Right atrium auricular region (tissue), 2 donors: ENCODE measurements at regions not wholly inside any gene's neighbourhood (a gene's known extent, or its start where the extent isn't known, plus 50 kb on each side); places are given as distances from the start of the nearest gene placed in this dataset.
"Not testable (repeated sequence)": the region's sequence is repeated elsewhere in the genome, so short reads cannot be mapped to it uniquely, and the experiment has no call there.

ENCODE experiments used
- DNase-seq: peaks from one replicate; pipeline ENCODE4 v3.0.0-alpha.2; 2019; ENCODE audit warnings: low spot score
- H3K27ac ChIP-seq, 2 donors: fragments of 200-600 bp; sonication (generic); 1 replicate in 1 of 2; 2 replicates in 1 of 2; pipeline ENCODE4 v1.5.1; 2016 to 2019
- H3K27me3 ChIP-seq, 2 donors: fragments of 200-600 bp; sonication (generic); one replicate each; pipeline versions ENCODE4 v1.5.1 to v1.6.0; 2017 to 2019
- H3K36me3 ChIP-seq: fragments of 200-600 bp; sonication (generic); one replicate; pipeline ENCODE4 v1.5.1; 2016
- H3K4me1 ChIP-seq, 2 donors: fragments of 200-600 bp; sonication (generic); one replicate each; pipeline versions ENCODE4 v1.5.1 to v1.6.0; 2017 to 2019
- H3K4me3 ChIP-seq, 2 donors: fragments of 200-600 bp; sonication (generic); 1 replicate in 1 of 2; 2 replicates in 1 of 2; pipeline ENCODE4 v1.5.1; 2017 to 2019; ENCODE audit warnings: mild to moderate bottlenecking in 1 of 2, moderate library complexity in 1 of 2
- H3K9me3 ChIP-seq, 2 donors: fragments of 200-600 bp; sonication (generic); one replicate each; pipeline ENCODE4 v1.5.1; 2019
- TF ChIP-seq, protein P1 (sequence below), 2 donors: fragments of 200-600 bp; sonication (generic); IDR thresholded peaks; one replicate each; pipeline ENCODE4 v1.5.1; 2019; ENCODE audit warnings: antibody characterized with exemption in 2 of 2

DNA sequence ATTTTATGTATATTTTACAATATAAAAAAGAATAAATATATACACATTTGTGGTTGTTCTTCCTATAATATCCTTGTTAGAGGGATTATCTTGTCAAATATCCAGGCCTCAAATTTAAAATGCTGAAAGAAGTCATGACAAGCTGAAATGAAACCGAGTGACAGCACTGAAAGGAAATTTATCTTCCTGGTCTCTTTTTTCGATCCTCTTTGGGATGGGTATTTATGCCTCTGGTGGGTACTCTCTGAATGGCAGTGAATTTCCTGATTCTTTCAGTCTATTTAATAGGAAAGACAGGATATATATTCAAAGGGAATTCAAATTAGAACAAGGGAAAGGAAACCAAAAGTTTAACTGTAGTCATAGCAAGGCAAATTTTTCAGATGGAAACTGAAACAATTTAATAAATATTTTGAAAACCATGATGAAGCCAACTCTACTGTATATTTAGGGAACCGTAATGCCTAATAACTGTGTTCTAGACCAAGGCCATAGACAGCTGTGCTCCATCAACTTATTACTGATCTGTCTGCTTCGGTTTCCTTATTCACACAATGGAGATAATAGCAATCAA is 97.9 kb downstream of the DLEU7 start:
- H3K27me3 ChIP-seq = no peaks in the 10 kb centered on the region
- no peak overlapping the region for H3K4me3 ChIP-seq
- no peaks in the 10 kb centered on the region for H3K36me3 ChIP-seq
- TF ChIP-seq, protein P1, sequence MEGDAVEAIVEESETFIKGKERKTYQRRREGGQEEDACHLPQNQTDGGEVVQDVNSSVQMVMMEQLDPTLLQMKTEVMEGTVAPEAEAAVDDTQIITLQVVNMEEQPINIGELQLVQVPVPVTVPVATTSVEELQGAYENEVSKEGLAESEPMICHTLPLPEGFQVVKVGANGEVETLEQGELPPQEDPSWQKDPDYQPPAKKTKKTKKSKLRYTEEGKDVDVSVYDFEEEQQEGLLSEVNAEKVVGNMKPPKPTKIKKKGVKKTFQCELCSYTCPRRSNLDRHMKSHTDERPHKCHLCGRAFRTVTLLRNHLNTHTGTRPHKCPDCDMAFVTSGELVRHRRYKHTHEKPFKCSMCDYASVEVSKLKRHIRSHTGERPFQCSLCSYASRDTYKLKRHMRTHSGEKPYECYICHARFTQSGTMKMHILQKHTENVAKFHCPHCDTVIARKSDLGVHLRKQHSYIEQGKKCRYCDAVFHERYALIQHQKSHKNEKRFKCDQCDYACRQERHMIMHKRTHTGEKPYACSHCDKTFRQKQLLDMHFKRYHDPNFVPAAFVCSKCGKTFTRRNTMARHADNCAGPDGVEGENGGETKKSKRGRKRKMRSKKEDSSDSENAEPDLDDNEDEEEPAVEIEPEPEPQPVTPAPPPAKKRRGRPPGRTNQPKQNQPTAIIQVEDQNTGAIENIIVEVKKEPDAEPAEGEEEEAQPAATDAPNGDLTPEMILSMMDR (IDR thresholded peaks at IDR 0.05) = no peak
- DNase-seq = no peak
- no peak overlapping the region for H3K27ac ChIP-seq
- H3K9me3 ChIP-seq = no peaks in the 10 kb centered on the region
- no peaks in the 10 kb centered on the region for H3K4me1 ChIP-seq

DNA sequence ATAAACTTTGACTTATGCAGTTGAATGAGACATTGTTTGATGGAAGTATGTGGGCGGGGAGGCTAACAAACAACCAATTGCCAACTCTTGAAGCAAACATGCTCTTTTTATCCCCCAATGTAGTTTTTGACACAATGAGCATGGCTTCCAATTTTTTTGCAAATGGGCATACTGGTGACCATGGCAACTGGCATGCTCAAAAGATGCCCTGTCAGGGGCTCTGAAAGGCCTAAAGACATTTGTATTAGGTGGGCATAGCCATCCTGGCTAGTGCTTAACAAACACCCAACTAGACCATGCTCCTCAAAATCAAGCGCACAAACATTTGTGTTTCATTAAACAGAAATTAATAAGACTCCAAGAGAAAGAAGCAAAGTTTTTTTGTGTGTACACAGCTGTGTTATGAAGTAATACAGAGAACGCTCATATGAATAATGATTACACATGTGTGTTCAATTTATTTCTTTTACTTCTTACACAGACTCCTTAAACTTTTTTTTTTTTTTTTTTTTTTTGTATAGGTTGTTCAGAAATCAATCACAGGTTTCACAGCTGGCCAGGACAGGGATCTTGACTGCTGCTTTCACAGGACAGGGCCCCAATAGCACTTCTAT is 95.6 kb downstream of the DLEU7 start:
- H3K9me3 ChIP-seq = no peaks in the 10 kb centered on the region
- no peak for DNase-seq
- no peaks in the 10 kb centered on the region for H3K36me3 ChIP-seq
- no peak overlapping the region for H3K4me3 ChIP-seq
- H3K4me1 ChIP-seq = no peaks in the 10 kb centered on the region
- no peak overlapping the region for H3K27ac ChIP-seq
- TF ChIP-seq, protein P1 (IDR thresholded peaks at IDR 0.05) = no peak
- H3K27me3 ChIP-seq = no peaks in the 10 kb centered on the region

DNA sequence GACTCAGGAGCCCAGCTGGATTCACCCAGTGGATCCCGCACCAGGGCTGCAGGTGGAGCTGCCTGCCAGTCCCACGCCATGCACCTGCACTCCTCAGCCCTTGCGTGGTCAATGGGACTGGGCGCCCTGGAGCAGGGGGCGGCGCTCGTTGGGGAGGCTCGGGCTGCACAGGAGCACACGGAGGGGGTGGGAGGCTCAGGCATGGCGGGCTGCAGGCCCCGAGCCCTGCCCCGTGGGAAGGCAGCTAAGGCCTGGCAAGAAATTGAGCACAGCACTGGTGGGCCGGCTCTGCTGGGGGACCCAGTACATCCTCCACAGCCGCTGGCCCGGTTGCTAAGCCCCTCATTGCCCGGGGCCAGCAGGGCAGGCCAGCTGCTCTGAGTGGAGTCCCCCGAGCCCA is 90.3 kb downstream of the DLEU7 start:
- not testable (repeated sequence) for H3K27me3 ChIP-seq, H3K9me3 ChIP-seq, H3K36me3 ChIP-seq, H3K4me3 ChIP-seq, H3K27ac ChIP-seq, DNase-seq, H3K4me1 ChIP-seq

DNA sequence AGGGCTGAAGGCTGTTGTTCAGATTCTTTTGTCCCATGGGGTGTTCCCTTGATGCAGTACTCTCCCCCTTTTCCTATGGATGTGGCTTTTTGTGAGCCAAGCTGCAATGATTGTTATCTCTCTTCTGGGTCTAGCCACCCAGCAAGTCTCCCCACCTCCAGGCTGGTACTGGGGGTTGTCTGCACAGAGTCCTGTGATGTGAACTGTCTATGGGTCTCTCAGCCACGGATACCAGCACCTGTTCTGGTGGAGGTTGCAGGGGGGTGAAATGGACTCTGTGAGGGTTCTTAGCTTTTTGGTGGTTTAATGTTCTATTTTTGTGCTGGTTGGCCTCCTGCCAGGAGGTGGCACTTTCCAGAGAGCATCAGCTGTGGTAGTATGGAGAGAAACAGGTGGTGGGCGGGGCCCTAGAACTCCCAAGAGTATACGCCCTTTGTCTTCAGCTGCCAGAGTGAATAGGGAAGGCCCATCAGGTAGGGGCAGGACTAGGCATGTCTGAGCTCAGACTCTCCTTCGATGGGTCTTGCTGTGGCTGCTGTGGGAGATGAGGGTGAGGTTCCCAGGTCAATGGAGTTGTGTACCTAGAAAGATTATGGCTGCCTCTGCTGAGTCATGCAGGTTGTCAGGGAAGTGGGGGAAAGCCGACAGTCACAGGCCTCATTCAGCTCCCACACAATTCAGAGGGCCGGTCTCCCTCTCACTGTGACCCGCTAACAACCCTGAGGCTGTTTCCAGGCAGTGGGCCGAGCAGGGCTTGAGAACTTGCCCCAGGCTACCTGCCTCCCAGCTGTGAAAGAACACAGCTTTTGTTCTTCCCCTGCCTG is 87.4 kb downstream of the DLEU7 start:
- H3K4me3 ChIP-seq, H3K9me3 ChIP-seq, H3K27me3 ChIP-seq, H3K27ac ChIP-seq, H3K36me3 ChIP-seq, DNase-seq, H3K4me1 ChIP-seq: not testable (repeated sequence)

DNA sequence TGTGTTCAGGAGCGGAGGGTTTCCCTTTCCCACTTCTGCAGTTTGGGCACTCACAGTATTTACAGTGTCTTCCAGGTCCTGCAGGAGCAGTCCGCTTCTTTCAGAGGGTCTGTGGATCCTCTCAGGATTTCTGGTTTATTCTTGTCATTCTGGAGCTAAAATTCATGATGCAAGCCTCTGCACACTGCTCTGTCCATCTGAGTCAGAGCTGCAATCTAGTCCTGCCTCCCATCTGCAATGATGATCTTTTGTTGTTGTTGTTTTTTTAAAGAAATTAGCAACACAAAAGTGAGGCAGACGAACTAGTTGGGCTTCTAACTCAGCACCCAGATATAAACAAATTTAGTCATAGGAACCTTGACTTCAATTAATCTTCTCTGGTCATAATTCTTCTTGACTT is 86.5 kb downstream of the DLEU7 start:
- no peaks in the 10 kb centered on the region for H3K36me3 ChIP-seq
- no peaks in the 10 kb centered on the region for H3K4me1 ChIP-seq
- H3K27ac ChIP-seq = no peak overlapping the region
- no peak for DNase-seq
- no peak overlapping the region for H3K4me3 ChIP-seq
- no peaks in the 10 kb centered on the region for H3K27me3 ChIP-seq
- H3K9me3 ChIP-seq = no peaks in the 10 kb centered on the region
- TF ChIP-seq, protein P1 (IDR thresholded peaks at IDR 0.05) = no peak

DNA sequence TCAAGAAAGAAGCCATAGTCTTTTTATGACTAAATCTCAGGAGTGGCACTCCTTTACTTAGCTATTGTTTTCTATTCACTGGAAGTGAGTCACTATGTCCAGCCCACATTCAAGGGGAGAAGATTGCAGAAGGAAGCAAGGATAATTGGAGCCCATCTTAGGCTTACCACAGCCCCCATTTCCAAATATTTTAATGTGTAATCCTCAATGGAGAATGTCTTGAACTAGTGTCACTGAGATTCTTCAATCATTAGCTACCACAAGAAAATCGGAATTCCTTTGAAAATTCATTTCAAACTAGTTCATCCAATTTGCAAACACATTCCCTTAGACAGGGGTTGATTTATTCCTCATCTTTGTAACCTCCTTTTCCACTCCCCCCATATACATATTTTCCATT is 84.7 kb downstream of the DLEU7 start:
- Histone ChIP-seq H3K36me3 (no peaks in the 10 kb centered on the region), H3K9me3 (no peaks in the 10 kb centered on the region), H3K4me1 (no peaks in the 10 kb centered on the region), H3K27me3 (no peaks in the 10 kb centered on the region), H3K4me3 (no peak overlapping the region), H3K27ac (no peak overlapping the region)
- DNase-seq = no peak
- TF ChIP-seq, protein P1 (IDR thresholded peaks at IDR 0.05) = no peak
